ENCODE measurements at regions not wholly inside any gene's neighbourhood (a gene's known extent, or its start where the extent isn't known, plus 50 kb on each side); places are given as distances from the start of the nearest gene placed in this dataset.

- TF ChIP-seq ESRRG (CRISPR knock-in tag; IDR thresholded peaks at IDR 0.05) (no peak), ARNTL (CRISPR knock-in tag; IDR thresholded peaks at IDR 0.05; ENCODE audit: borderline replicate concordance, low read depth) (no peak), PATZ1 (CRISPR knock-in tag; IDR thresholded peaks at IDR 0.05; ENCODE audit: borderline replicate concordance) (no peak), ZC3H10 (CRISPR knock-in tag; IDR thresholded peaks at IDR 0.05) (no peak), POU6F1 (CRISPR knock-in tag; IDR thresholded peaks at IDR 0.05; ENCODE audit: borderline replicate concordance, low read depth) (no peak), ZNF565 (CRISPR knock-in tag; conservative IDR thresholded peaks at IDR 0.05; ENCODE audit: low read depth) (no peak), TCF4 (CRISPR knock-in tag; IDR thresholded peaks at IDR 0.05; ENCODE audit: borderline replicate concordance) (no peak), TOX (CRISPR knock-in tag; IDR thresholded peaks at IDR 0.05; ENCODE audit: borderline replicate concordance) (no peak), TSHZ2 (CRISPR knock-in tag; IDR thresholded peaks at IDR 0.05) (no peak), BACH2 (CRISPR knock-in tag; IDR thresholded peaks at IDR 0.05; ENCODE audit: borderline replicate concordance) (no peak)
Observed at GRCh38 chr10:123272171-123272570, 118.0 kb downstream of the BUB3 start.

Data from SK-N-SH treated with all-trans-retinoic acid at 6 μM for 48 hours (cell line).